ENCODE measurements at regions not wholly inside any gene's neighbourhood (a gene's known extent, or its start where the extent isn't known, plus 50 kb on each side); places are given as distances from the start of the nearest gene placed in this dataset.
"Not testable (repeated sequence)": the region's sequence is repeated elsewhere in the genome, so short reads cannot be mapped to it uniquely, and the experiment has no call there.

DNA sequence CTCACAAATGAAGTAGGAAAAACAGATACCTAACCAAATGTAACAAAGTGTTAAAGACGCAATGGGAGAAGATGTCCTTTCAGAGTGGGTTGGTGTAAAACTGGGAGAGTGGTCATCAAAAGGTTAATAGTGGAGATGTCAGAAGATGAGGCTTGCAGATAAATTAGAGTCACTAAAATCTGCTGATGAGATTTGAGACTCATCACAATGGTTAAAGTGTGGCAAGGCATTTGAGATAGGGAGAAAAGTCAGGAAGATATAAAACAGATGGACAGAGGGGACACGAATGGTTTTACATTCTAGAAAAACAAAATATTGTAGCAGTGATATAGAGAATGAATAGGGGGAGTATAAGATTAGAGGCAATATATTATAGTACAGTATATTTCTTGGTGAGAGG, 406.0 kb upstream of the SEMA6A start:
- no peak for DNase-seq

- DNase-seq = no peak
Observed at GRCh38 chr5:116976767-116977166, 402.1 kb upstream of the SEMA6A start.

GRCh38 chr5:116971131-116971530, 396.5 kb upstream of the SEMA6A start:
- no peak for DNase-seq

DNA sequence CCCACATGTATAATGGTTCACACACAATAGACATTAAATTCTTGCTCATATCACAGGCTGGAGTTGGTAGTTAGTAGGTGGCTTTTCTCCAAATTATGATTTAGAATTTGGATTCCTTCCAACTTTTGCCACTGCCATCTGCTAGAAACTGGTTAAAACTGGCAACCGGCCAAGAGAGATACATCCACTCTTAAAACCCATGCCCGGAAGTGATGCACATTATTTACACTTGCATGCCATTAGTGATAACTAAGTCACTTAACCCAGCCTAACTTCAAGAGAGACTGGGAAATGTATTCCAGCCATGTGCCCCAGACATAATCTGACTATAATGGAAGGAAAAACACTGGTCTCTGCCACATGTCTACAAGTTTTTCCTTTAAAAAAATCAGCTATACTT, 395.7 kb upstream of the SEMA6A start:
- no peak for DNase-seq

DNA sequence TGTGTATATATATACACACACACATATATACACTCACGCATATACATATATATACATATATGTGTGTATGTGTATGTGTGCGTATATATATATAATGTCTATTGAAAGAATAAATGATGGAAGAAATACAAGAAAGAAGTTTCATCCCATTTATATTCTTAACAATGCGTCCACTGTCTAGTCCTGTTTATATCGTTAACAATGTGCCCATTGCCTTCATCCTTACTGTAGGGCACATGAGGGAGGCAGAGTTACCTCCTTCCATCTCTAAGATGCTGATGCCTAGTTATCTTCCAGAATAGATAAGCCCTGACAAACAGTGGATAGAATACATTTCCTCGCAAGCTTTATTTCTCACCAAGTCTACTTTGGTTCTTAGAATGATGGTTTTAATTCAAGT, 389.8 kb upstream of the SEMA6A start:
- DNase-seq = no peak

DNA sequence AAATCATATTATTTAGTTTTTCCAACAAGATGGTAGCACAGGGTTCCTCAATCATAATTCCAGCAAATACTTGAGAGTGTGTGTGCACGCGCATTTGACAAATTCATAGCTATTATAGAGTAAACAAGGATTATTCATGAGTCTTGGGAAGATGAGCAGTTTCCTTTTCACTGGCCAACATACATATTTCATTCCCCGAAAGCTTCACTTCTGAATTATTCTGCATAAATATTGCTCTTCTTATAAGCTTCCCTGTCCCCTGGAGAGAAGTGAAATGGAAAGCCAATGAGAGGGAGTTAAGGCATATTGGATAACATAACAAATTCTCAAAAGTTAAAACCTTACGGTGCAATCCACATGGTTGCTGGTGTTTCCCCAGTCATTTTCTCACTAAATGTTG, 386.4 kb upstream of the SEMA6A start:
- no peak for DNase-seq

GRCh38 chr5:116959843-116960242, 385.2 kb upstream of the SEMA6A start:
- no peak for DNase-seq

GRCh38 chr5:116953251-116953930, 378.8 kb upstream of the SEMA6A start:
- no peak for DNase-seq

- no peak for DNase-seq
Observed at GRCh38 chr5:116951219-116951618, 376.6 kb upstream of the SEMA6A start.

DNA sequence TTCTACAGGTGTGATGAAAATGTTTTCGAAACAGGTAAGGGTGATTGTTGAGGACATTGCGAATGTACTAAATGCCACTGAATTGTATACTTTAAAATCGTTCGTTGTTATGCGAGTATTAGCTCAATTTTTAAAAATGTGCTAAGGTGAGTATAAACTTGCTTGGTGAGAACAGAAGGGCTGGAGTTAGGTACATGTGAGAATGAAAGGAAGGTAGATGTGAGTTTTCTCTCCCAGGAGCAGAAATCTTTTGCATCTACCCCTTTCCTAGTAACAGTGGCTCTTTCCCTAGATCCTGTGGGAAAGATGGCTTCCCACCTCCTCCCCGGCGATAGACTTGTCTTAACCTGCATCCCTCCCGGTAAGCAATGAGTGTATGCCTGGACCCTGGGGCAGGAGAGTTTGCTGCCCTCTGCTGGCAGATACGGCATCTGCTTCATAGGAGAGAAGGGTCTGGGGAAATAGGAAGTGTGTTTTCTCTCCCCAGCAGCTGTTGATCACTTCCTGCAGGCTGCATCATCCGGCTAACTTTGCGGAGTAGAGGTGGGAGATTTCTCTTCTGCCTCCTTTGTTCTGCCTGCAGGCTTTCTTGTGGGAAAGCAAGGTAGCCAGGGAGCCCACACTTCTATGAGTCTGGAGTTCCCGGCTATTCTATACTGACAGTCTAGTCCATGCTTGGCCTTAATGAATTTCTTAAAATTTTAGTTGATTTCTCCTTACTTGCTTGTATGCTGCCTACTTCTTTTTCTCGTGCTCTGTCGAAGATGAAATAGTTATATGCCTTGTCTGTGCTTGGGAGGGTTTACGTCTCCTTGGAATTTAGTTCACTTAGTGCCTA, 373.3 kb upstream of the SEMA6A start:
- DNase-seq = no peak

- DNase-seq = not testable (repeated sequence)
Observed at GRCh38 chr5:116945613-116946382, 371.2 kb upstream of the SEMA6A start.

GRCh38 chr5:116944183-116944582, 369.6 kb upstream of the SEMA6A start:
- no peak for DNase-seq

DNA sequence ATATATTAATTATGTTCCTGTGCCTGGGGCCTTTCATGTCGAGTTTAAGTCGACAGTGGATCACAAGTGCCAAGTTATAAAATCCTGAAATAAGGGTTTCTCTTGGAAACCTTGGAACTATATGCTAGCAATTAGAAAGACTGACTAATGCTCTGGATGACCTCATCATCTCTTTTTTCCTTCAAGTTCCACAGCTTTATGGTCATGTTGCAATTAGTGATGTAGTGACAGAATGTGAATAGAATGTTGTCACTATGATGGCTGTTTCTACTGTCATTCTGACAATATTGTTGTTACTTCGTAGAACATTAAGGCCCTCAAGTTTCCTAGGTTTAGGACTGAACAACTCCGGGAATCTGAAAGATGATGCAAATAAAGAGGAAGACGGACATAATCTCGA, 368.0 kb upstream of the SEMA6A start:
- no peak for DNase-seq

DNA sequence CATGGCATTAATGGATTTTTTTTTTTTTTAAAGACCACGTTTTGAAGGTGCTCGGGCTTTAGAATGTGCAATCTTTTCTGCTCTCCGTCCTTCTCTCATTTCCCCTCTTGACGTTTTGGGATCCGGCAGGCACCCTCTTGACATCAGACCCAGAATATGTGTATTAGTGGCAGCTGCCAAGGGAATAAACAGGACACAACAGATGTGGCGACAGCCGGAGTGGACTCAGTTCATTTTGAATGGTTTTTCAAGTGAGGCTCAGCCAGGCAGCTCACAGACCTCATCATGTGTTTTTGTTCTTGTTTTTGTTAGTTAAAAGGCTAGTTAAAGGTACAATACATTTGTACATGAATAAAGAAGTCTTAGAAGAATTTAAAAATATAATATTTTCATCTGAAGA, 365.0 kb upstream of the SEMA6A start:
- no peak for DNase-seq

- no peak for DNase-seq
Observed at GRCh38 chr5:116938488-116938887, 363.9 kb upstream of the SEMA6A start.

- no peak for DNase-seq
Observed at GRCh38 chr5:116935561-116936162, 361.0 kb upstream of the SEMA6A start.

DNA sequence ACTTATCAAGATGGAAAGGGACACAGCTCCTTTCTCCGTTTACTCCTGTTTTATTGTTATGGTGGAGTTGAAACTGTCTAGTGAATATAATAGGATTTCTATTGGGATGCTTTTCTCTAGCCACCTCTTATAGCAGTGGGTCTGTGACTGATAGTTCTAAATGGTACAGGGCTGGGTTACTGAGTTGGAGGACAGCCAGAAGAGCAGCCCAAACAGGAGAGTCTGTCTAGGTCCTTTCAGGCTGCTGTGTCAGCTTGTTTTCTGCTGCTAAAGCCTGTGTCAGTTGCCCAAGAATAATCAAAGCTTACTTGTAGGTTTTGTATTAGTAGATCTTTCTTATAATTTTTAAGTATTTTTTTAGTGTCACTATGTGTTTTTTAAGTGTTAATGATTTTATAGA, 356.0 kb upstream of the SEMA6A start:
- no peak for DNase-seq

DNA sequence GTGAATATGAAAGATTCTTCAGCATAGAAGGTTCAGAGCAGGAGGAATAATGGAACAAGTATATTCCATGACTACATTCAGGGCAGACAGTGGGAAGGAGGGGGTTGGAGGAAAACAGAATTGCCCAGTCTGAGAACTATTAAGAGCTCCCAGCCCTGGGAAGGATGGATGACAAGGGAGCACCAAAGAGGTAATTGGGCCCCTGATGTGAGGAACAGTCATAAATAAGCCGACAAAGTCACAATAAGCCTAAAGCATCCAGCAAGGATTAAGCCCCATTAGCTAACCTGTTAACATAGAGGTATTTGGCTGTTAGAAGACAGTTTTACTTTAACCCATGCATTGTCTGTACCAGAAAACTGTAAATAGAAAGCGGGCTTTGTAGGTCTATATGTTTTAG, 348.7 kb upstream of the SEMA6A start:
- no peak for DNase-seq

DNA sequence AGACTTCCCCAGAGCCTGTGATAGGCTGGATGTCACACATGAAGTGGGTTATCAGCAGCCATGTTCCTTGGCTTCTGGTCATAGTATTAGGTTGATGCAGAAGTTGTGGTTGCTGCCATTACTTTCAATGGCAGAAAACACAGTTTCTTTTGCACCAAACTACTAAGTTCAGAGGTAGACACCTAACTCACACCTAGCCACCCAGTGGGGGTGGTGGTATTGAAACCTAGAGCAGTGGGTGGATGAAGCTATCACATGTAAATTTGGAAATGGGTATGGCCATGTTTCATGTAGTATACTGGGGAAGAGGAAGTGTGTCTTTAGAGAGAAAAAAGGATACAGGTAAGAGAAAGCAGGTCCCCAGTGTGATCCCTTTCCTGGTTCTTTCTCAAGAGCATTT, 347.9 kb upstream of the SEMA6A start:
- no peak for DNase-seq

DNA sequence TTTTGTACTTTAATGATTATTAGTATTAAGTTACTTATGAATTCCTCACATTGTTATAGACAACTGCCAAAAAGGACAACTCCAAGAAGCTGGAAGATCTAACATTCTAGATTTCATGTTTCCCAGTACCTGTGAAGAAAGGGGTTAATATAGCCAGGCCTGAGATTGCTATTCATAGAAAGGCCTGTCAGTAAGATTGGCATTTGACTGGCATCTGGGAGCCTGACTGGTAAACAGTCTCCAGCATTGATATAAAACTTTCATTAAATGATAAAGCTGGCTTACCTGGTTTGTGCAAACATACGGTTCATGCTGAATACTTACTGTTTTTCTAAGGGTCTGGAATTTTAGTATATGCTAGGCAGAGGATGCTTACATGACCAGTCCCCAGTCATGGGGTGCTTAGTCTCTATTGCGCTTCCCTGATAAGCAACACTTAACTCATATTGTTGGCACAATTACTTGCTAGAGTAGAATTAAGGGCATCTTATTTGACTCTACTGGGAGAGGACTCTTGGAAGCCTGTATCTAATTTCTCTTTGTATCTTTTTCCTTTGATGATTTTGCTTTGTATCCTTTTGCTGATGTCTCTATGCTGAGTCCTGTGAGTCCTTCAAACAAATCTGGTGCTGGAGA, 340.4 kb upstream of the SEMA6A start:
- no peak for DNase-seq

DNA sequence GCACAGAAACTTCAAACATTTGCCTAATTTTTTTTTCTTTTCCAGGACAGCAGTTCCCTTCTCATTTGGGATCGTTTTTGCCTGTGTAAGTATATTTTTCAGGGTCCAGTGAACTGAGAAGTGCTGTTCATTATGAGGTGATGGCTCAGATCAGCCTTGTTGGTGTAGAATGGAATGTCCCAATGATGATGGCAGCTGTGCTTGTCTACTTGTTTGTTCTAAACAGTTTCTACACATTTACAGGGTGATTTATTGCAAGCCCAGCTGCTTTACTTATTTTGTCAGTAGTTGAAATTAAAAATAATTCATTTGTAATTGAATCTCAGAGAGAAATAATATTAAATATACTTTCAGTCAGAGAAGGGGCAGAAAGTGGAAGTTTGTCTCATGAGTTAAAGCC, 337.6 kb upstream of the SEMA6A start:
- DNase-seq = no peak

GRCh38 chr5:116911074-116911473, 336.5 kb upstream of the SEMA6A start:
- no peak for DNase-seq

- no peak for DNase-seq
Observed at GRCh38 chr5:116908537-116908936, 333.9 kb upstream of the SEMA6A start.

Measured in right forelimb (tissue), 1 donor.